WTC11 (cell line): ENCODE measurements at regions not wholly inside any gene's neighbourhood (a gene's known extent, or its start where the extent isn't known, plus 50 kb on each side); places are given as distances from the start of the nearest gene placed in this dataset.

Source experiments
- ATAC-seq: fragments of 200-7000 bp; cut with Tn5 transposase; 2 replicates; pipeline ENCODE4 v1.10.0; 2021; ENCODE audit warnings: mild to moderate bottlenecking, moderate library complexity
- CTCF ChIA-PET: fragments of 300-600 bp; sonication (Branson Sonifier 250); formaldehyde crosslinking; loops from one replicate; lab custom pipeline; 2021; ENCODE audit warnings: antibody characterized with exemption; lab: Charles Lee
- POLR2A ChIA-PET: fragments of 350-600 bp; sonication (Branson Sonifier 250); formaldehyde crosslinking; loops from one replicate; lab custom pipeline; 2021; ENCODE audit warnings: antibody characterized with exemption; lab: Charles Lee
- DNase-seq: peaks from one replicate; pipeline ENCODE4 v3.0.0; 2021; ENCODE audit warnings: low spot score
- H3K27ac Mint-ChIP-seq: 2 replicates; pipeline ENCODE4 v1.8.0; 2021; ENCODE audit warnings: mixed read lengths
- H3K27me3 Mint-ChIP-seq: 2 replicates; pipeline ENCODE4 v1.8.0; 2021; ENCODE audit warnings: low read depth, mild to moderate bottlenecking, moderate library complexity, mixed read lengths
- H3K36me3 Mint-ChIP-seq: 2 replicates; pipeline ENCODE4 v1.8.0; 2021; ENCODE audit warnings: mixed read lengths
- H3K4me1 Mint-ChIP-seq: 2 replicates; pipeline ENCODE4 v1.8.0; 2022; ENCODE audit warnings: mixed read lengths
- H3K4me3 Mint-ChIP-seq: 2 replicates; pipeline ENCODE4 v1.8.0; 2021; ENCODE audit warnings: mild to moderate bottlenecking, moderate library complexity, mixed read lengths
- H3K9me3 Mint-ChIP-seq: 2 replicates; pipeline ENCODE4 v1.8.0; 2021; ENCODE audit warnings: mixed read lengths
- AR ChIP-seq: fragments of 250-450 bp; sonication (Bioruptor Pico); IDR thresholded peaks from 2 replicates; pipeline ENCODE4 v1.9.0; 2021; ENCODE audit warnings: mild to moderate bottlenecking
- CDX4 ChIP-seq: fragments of 250-450 bp; sonication (Bioruptor Pico); IDR thresholded peaks from 2 replicates; pipeline ENCODE4 v1.9.0; 2021; ENCODE audit warnings: moderate library complexity, mild to moderate bottlenecking, inconsistent platforms, borderline replicate concordance
- CREB1 ChIP-seq: sonication (generic); formaldehyde crosslinking; IDR thresholded peaks from 2 replicates; pipeline ENCODE4 v1.8.0; 2023; ENCODE audit warnings: mild to moderate bottlenecking, missing genetic modification reagents
- CTCF ChIP-seq: fragments of 200-600 bp; IDR thresholded peaks from 2 replicates; pipeline ENCODE4 v1.8.0; 2022; ENCODE audit warnings: antibody characterized with exemption
- E2F4 ChIP-seq: sonication (generic); formaldehyde crosslinking; IDR thresholded peaks from 2 replicates; pipeline ENCODE4 v1.8.1; 2022; ENCODE audit warnings: low read depth, mild to moderate bottlenecking, moderate library complexity, missing genetic modification reagents, borderline replicate concordance
- ELF4 ChIP-seq: sonication (generic); formaldehyde crosslinking; IDR thresholded peaks from 2 replicates; pipeline ENCODE4 v1.8.1; 2022; ENCODE audit warnings: low read depth, mild to moderate bottlenecking, moderate library complexity, missing genetic modification reagents
- FOXP4 ChIP-seq: sonication (generic); formaldehyde crosslinking; IDR thresholded peaks from 2 replicates; pipeline ENCODE4 v1.8.0; 2022; ENCODE audit warnings: mild to moderate bottlenecking, missing genetic modification reagents
- PRDM15 ChIP-seq: sonication (generic); formaldehyde crosslinking; IDR thresholded peaks from 2 replicates; pipeline ENCODE4 v1.8.0; 2022; ENCODE audit warnings: missing genetic modification reagents
- PRRX2 ChIP-seq: fragments of 250-450 bp; sonication (Bioruptor Pico); IDR thresholded peaks from 2 replicates; pipeline ENCODE4 v1.8.0; 2021; ENCODE audit warnings: mild to moderate bottlenecking
- SOX15 ChIP-seq: fragments of 250-450 bp; sonication (Bioruptor Pico); IDR thresholded peaks from 2 replicates; pipeline ENCODE4 v1.9.0; 2021; ENCODE audit warnings: mild to moderate bottlenecking
- SP1 ChIP-seq: sonication (generic); formaldehyde crosslinking; conservative IDR thresholded peaks from 2 replicates; pipeline ENCODE4 v1.8.1; 2022; ENCODE audit warnings: missing genetic modification reagents
- ZNF232 ChIP-seq: sonication (generic); formaldehyde crosslinking; IDR thresholded peaks from 2 replicates; pipeline ENCODE4 v1.8.0; 2022; ENCODE audit warnings: mild to moderate bottlenecking, missing genetic modification reagents
- ZSCAN18 ChIP-seq: fragments of 250-450 bp; sonication (Bioruptor Pico); IDR thresholded peaks from 2 replicates; pipeline ENCODE4 v2.1.2; 2022; ENCODE audit warnings: mild to moderate bottlenecking, moderate library complexity

- Mint-ChIP-seq H3K27ac (peak overlapping the region; percentile 99), H3K4me1 (peaks cover 58% of the 10 kb centered on the region)
Measured at GRCh38 chr6:158909938-158910337, 90.1 kb downstream of the RSPH3 start.

More at GRCh38 chr6:158909938-158910337, 90.1 kb downstream of the RSPH3 start:
- ChIA-PET POLR2A (interaction anchor here (2.3 kb wide), 1 partner anchor 41 kb away, joined by 12 read pairs; no protein-coding TSS in a partner anchor), CTCF (interaction anchor here (0.8 to 1.9 kb wide), 3 partner anchors 61 to 195 kb away, joined by 3 to 7 read pairs (median 3); no protein-coding TSS in a partner anchor)
- Mint-ChIP-seq H3K36me3 (peaks cover 22% of the 10 kb centered on the region), H3K27me3 (peaks cover 3% of the 10 kb centered on the region; the same call in 1 of the 2 replicates), H3K9me3 (peaks cover 25% of the 10 kb centered on the region)
- ATAC-seq (peak; percentile 6; the same call in 1 of the 2 replicates), DNase-seq (no peak)
- TF ChIP-seq ELF4 (CRISPR knock-in tag) (no peak), PRRX2 (CRISPR knock-in tag) (no peak), ZSCAN18 (CRISPR knock-in tag) (no peak), CREB1 (CRISPR knock-in tag) (no peak), SOX15 (CRISPR knock-in tag) (no peak), ZNF232 (no peak), E2F4 (CRISPR knock-in tag) (no peak), SP1 (CRISPR knock-in tag) (no peak), CTCF (no peak), AR (CRISPR knock-in tag) (no peak), PRDM15 (no peak), CDX4 (CRISPR knock-in tag) (no peak), FOXP4 (CRISPR knock-in tag) (no peak)
- TF ChIP-seq, all 79 proteins: peak for 0
- H3K4me3 Mint-ChIP-seq, result peak overlapping the region; percentile 38
